IPS DF 19.7 (cell line): ENCODE measurements at regions not wholly inside any gene's neighbourhood (a gene's known extent, or its start where the extent isn't known, plus 50 kb on each side); places are given as distances from the start of the nearest gene placed in this dataset.
"Not testable (repeated sequence)": the region's sequence is repeated elsewhere in the genome, so short reads cannot be mapped to it uniquely, and the experiment has no call there.

Source experiments
- DNase-seq: peaks from one replicate; pipeline ENCODE4 v3.0.0-alpha.2; 2013; ENCODE audit warnings: low read depth, low spot score

GRCh38 chr22:22296047-22296446 is 51.5 kb downstream of the VPREB1 start:
- DNase-seq, result not testable (repeated sequence)

- not testable (repeated sequence) for DNase-seq
Observed at GRCh38 chr22:22297159-22297793, 52.7 kb downstream of the VPREB1 start.

- DNase-seq, result not testable (repeated sequence)
Observed at GRCh38 chr22:22297794-22298653, 53.4 kb downstream of the VPREB1 start.

GRCh38 chr22:22298654-22299009 is 54.0 kb downstream of the VPREB1 start:
- DNase-seq, result not testable (repeated sequence)

- not testable (repeated sequence) for DNase-seq
Observed at GRCh38 chr22:22300511-22300910, 55.9 kb downstream of the VPREB1 start.

- not testable (repeated sequence) for DNase-seq
Observed at GRCh38 chr22:22300946-22301345, 56.4 kb downstream of the VPREB1 start.

GRCh38 chr22:22316589-22316988 is 72.0 kb downstream of the VPREB1 start:
- DNase-seq, result peak; percentile 48

- DNase-seq, result no peak
Observed at GRCh38 chr22:22318723-22319465, 74.3 kb downstream of the VPREB1 start.

- peak; percentile 28 for DNase-seq
Observed at GRCh38 chr22:22321743-22322611, 77.4 kb downstream of the VPREB1 start.

- no peak for DNase-seq
Observed at GRCh38 chr22:22322792-22323191, 78.2 kb downstream of the VPREB1 start.

GRCh38 chr22:22327723-22328122 is 83.1 kb downstream of the VPREB1 start:
- no peak for DNase-seq

- DNase-seq, result no peak
Observed at GRCh38 chr22:22329792-22330191, 85.2 kb downstream of the VPREB1 start.

GRCh38 chr22:22335640-22336039 is 91.1 kb downstream of the VPREB1 start:
- DNase-seq, result not testable (repeated sequence)

- not testable (repeated sequence) for DNase-seq
Observed at GRCh38 chr22:22336333-22336732, 91.7 kb downstream of the VPREB1 start.

- DNase-seq, result not testable (repeated sequence)
Observed at GRCh38 chr22:22338778-22339177, 94.2 kb downstream of the VPREB1 start.

GRCh38 chr22:22341736-22342135 is 97.2 kb downstream of the VPREB1 start:
- no peak for DNase-seq

- peak; percentile 75 for DNase-seq
Observed at GRCh38 chr22:22342697-22343580, 98.4 kb downstream of the VPREB1 start.

- no peak for DNase-seq
Observed at GRCh38 chr22:22343581-22344296, 99.2 kb downstream of the VPREB1 start.

GRCh38 chr22:22344430-22344829 is 99.8 kb downstream of the VPREB1 start:
- no peak for DNase-seq

GRCh38 chr22:22345781-22346180 is 101.2 kb downstream of the VPREB1 start:
- DNase-seq, result no peak
